ENCODE measurements at regions not wholly inside any gene's neighbourhood (a gene's known extent, or its start where the extent isn't known, plus 50 kb on each side); places are given as distances from the start of the nearest gene placed in this dataset.

DNA sequence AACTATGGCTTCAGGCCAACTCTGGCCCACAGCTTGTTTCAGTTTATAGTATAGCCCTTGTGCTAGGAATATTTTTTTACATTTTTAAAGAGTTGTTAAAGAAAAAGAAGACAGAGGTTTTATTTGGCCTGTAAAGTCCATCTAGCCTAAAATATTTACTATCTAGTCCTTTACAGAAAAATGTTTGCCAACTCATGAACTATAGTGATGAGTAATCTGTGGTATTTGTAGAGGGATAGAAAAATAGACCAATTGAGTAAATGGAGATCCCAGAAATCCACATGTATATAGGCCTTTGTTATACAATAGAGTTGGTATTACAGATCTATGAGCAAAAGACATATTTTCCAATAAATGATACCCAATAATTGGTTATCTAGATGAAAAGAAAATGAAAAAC is 288.7 kb downstream of the PRDM5 start:
- TF ChIP-seq, protein P1, sequence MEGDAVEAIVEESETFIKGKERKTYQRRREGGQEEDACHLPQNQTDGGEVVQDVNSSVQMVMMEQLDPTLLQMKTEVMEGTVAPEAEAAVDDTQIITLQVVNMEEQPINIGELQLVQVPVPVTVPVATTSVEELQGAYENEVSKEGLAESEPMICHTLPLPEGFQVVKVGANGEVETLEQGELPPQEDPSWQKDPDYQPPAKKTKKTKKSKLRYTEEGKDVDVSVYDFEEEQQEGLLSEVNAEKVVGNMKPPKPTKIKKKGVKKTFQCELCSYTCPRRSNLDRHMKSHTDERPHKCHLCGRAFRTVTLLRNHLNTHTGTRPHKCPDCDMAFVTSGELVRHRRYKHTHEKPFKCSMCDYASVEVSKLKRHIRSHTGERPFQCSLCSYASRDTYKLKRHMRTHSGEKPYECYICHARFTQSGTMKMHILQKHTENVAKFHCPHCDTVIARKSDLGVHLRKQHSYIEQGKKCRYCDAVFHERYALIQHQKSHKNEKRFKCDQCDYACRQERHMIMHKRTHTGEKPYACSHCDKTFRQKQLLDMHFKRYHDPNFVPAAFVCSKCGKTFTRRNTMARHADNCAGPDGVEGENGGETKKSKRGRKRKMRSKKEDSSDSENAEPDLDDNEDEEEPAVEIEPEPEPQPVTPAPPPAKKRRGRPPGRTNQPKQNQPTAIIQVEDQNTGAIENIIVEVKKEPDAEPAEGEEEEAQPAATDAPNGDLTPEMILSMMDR (IDR thresholded peaks at IDR 0.05): no peak
- no peak for TF ChIP-seq TCF7L2 (IDR thresholded peaks at IDR 0.05; ENCODE audit: low read depth, low read length)
- TF ChIP-seq, protein P2, sequence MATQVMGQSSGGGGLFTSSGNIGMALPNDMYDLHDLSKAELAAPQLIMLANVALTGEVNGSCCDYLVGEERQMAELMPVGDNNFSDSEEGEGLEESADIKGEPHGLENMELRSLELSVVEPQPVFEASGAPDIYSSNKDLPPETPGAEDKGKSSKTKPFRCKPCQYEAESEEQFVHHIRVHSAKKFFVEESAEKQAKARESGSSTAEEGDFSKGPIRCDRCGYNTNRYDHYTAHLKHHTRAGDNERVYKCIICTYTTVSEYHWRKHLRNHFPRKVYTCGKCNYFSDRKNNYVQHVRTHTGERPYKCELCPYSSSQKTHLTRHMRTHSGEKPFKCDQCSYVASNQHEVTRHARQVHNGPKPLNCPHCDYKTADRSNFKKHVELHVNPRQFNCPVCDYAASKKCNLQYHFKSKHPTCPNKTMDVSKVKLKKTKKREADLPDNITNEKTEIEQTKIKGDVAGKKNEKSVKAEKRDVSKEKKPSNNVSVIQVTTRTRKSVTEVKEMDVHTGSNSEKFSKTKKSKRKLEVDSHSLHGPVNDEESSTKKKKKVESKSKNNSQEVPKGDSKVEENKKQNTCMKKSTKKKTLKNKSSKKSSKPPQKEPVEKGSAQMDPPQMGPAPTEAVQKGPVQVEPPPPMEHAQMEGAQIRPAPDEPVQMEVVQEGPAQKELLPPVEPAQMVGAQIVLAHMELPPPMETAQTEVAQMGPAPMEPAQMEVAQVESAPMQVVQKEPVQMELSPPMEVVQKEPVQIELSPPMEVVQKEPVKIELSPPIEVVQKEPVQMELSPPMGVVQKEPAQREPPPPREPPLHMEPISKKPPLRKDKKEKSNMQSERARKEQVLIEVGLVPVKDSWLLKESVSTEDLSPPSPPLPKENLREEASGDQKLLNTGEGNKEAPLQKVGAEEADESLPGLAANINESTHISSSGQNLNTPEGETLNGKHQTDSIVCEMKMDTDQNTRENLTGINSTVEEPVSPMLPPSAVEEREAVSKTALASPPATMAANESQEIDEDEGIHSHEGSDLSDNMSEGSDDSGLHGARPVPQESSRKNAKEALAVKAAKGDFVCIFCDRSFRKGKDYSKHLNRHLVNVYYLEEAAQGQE (IDR thresholded peaks at IDR 0.05; ENCODE audit: insufficient read depth in 1 of 2, low read depth in 2 of 2, low read length in 1 of 2): no peak

Measured in Panc1 (cell line).